OCI-LY3 (cell line): ENCODE measurements at regions not wholly inside any gene's neighbourhood (a gene's known extent, or its start where the extent isn't known, plus 50 kb on each side); places are given as distances from the start of the nearest gene placed in this dataset.

Source experiments
- H2AFZ ChIP-seq: fragments of 200-600, 300-600 bp; shearing (Covaris generic); 2 replicates; pipeline ENCODE4 v1.6.0; 2014; ENCODE audit warnings: antibody characterized with exemption, low read depth, low read length
- H3K27ac ChIP-seq: fragments of 200-600, 300-600 bp; sonication (generic); 2 replicates; pipeline ENCODE4 v1.5.1; 2014; ENCODE audit warnings: mild to moderate bottlenecking, low read length, moderate library complexity, mixed read lengths
- H3K27me3 ChIP-seq: fragments of 200-600, 300-600 bp; sonication (generic); 2 replicates; pipeline ENCODE4 v1.6.1; 2014; ENCODE audit warnings: low read depth, low read length, mixed read lengths
- H3K36me3 ChIP-seq: fragments of 200-600, 300-600 bp; sonication (generic); replicated peaks from 2 replicates; pipeline ENCODE3; 2014; ENCODE audit warnings: low read depth, low read length, mixed read lengths
- H3K4me1 ChIP-seq: fragments of 300-600, 200-600 bp; sonication (generic); 2 replicates; pipeline ENCODE4 v1.6.1; 2014; ENCODE audit warnings: low read length, mixed read lengths
- H3K4me2 ChIP-seq: fragments of 200-600, 300-600 bp; sonication (generic); 2 replicates; pipeline ENCODE4 v1.6.1; 2014; ENCODE audit warnings: low read length, mixed read lengths
- H3K4me3 ChIP-seq: fragments of 300-600, 200-600 bp; sonication (generic); 2 replicates; pipeline ENCODE4 v1.5.1; 2014; ENCODE audit warnings: antibody characterized with exemption, mild to moderate bottlenecking, low read length, moderate library complexity
- H3K79me2 ChIP-seq: fragments of 300-600, 200-600 bp; shearing (Covaris generic); 2 replicates; pipeline ENCODE4 v1.6.1; 2014; ENCODE audit warnings: mild to moderate bottlenecking, low read length, mixed read lengths
- H3K9ac ChIP-seq: fragments of 300-600, 200-600 bp; shearing (Covaris generic); 2 replicates; pipeline ENCODE4 v1.6.0; 2014; ENCODE audit warnings: mild to moderate bottlenecking, low read length, moderate library complexity
- H3K9me3 ChIP-seq: fragments of 200-600, 300-600 bp; shearing (Covaris generic); 2 replicates; pipeline ENCODE4 v1.6.1; 2014; ENCODE audit warnings: low read length, mixed read lengths; ENCODE audit not compliant: insufficient read depth
- H4K20me1 ChIP-seq: fragments of 200-600, 300-600 bp; sonication (generic); 2 replicates; pipeline ENCODE4 v1.6.1; 2016; ENCODE audit warnings: low read length, mixed read lengths; ENCODE audit not compliant: insufficient read depth
- EZH2phosphoT487 ChIP-seq: fragments of 200-600 bp; shearing (Covaris generic); IDR thresholded peaks from 2 replicates; pipeline ENCODE4 v1.6.1; 2018; ENCODE audit warnings: antibody characterized with exemption, mixed run types, low read depth
- TF ChIP-seq, protein P1 (sequence below): fragments of 200-600, 300-600 bp; sonication (generic); IDR thresholded peaks from 2 replicates; pipeline ENCODE4 v1.5.1; 2014; ENCODE audit warnings: antibody characterized with exemption, low read length, low read depth

DNA sequence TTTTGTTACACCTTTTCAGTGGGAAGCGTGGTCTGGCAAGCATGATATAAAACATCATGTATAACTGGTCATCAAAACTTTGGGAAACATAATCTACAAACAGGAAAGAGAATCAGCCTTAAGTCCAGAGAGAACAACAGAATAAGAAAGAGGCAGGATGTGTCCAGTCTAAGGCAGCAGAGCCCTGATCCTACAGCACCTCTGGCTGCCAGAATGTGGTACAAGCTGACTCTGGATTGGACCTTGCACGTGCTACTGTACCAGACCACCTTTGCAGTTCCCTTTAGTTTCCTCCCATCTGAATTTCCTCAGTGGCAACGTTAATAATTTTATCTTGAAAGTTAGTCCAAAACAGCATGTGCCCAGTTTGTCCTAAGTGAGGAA lies 824.6 kb upstream of the IGFBP3 start:
- H3K4me3 ChIP-seq: no peak overlapping the region
- no peak overlapping the region for H2AFZ ChIP-seq
- no peak overlapping the region for H3K9ac ChIP-seq
- no peaks in the 10 kb centered on the region for H3K27me3 ChIP-seq
- no peaks in the 10 kb centered on the region for H3K79me2 ChIP-seq
- no peaks in the 10 kb centered on the region for H3K4me1 ChIP-seq
- no peaks in the 10 kb centered on the region for H3K36me3 ChIP-seq
- no peak overlapping the region for H3K27ac ChIP-seq
- H4K20me1 ChIP-seq: no peaks in the 10 kb centered on the region
- H3K9me3 ChIP-seq: no peaks in the 10 kb centered on the region
- TF ChIP-seq EZH2phosphoT487: no peak
- TF ChIP-seq, protein P1, sequence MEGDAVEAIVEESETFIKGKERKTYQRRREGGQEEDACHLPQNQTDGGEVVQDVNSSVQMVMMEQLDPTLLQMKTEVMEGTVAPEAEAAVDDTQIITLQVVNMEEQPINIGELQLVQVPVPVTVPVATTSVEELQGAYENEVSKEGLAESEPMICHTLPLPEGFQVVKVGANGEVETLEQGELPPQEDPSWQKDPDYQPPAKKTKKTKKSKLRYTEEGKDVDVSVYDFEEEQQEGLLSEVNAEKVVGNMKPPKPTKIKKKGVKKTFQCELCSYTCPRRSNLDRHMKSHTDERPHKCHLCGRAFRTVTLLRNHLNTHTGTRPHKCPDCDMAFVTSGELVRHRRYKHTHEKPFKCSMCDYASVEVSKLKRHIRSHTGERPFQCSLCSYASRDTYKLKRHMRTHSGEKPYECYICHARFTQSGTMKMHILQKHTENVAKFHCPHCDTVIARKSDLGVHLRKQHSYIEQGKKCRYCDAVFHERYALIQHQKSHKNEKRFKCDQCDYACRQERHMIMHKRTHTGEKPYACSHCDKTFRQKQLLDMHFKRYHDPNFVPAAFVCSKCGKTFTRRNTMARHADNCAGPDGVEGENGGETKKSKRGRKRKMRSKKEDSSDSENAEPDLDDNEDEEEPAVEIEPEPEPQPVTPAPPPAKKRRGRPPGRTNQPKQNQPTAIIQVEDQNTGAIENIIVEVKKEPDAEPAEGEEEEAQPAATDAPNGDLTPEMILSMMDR: 0 out of 2 replicates have a peak, but pooled peaks have one; percentile 3
- no peak overlapping the region for H3K4me2 ChIP-seq

DNA sequence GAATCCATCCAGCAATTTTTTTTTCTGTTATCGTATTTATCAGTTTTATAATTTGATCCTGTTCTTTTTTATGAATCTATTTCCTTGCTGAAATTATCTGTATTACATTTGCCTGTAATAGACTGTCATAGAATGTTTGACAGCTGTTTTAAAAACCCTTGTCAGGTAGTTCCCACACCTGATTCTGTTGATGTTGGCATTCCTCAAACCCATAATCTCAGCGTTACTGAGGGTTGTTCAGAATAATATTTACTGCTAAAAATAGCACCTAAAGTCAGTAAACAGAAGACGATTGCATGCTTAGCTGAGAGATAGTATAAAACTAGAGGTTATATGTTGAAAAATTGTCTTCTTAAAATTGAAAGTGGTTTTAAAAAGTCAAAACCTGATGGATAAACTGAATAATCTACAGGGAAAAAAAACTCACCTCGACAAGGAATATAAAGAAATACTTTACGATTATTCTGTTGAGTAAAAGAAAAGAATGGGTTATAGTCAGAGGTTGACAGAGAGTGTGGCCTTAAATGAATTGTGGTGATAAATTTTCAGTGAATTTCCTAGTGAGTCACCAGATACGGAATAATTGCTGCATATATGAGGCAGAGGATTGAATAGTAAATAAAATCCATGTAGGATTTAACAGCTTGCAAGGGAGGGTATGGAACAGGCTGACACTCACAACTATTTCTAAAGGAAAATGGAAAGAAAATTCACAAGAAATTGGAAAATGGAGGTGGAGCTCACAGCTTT lies 824.1 kb upstream of the IGFBP3 start:
- Histone ChIP-seq H3K4me1 (no peaks in the 10 kb centered on the region), H4K20me1 (no peaks in the 10 kb centered on the region), H3K27ac (no peak overlapping the region), H3K79me2 (no peaks in the 10 kb centered on the region), H3K27me3 (no peaks in the 10 kb centered on the region), H3K4me2 (no peak overlapping the region), H3K36me3 (no peaks in the 10 kb centered on the region), H3K9me3 (no peaks in the 10 kb centered on the region), H2AFZ (no peak overlapping the region), H3K4me3 (no peak overlapping the region), H3K9ac (no peak overlapping the region)
- TF ChIP-seq, protein P1: no peak

DNA sequence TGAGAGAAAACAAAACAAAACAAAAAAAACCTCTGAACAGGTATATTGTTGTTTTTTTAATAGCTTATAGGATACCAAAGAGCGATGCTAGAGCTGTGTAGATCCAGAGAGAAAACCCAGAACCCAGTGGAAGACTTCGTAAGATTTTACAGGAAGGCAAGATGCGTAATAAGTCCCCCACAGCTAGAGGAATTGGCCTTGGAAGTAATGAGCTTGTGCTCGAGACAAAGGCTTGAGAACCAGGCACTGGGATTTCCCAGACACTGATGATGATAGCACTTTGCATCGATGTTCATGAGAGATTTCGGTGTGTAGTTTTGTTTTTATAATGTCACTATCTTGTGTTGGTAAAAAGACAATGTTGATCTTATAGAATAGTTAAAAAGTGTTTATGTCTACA lies 821.5 kb upstream of the IGFBP3 start:
- Histone ChIP-seq H3K4me1 (no peaks in the 10 kb centered on the region), H3K79me2 (no peaks in the 10 kb centered on the region), H3K9ac (no peak overlapping the region), H3K9me3 (no peaks in the 10 kb centered on the region), H3K4me2 (no peak overlapping the region), H3K36me3 (no peaks in the 10 kb centered on the region), H2AFZ (no peak overlapping the region), H4K20me1 (no peaks in the 10 kb centered on the region), H3K27ac (no peak overlapping the region), H3K4me3 (no peak overlapping the region), H3K27me3 (no peaks in the 10 kb centered on the region)
- TF ChIP-seq, protein P1: no peak
- no peak for TF ChIP-seq EZH2phosphoT487

DNA sequence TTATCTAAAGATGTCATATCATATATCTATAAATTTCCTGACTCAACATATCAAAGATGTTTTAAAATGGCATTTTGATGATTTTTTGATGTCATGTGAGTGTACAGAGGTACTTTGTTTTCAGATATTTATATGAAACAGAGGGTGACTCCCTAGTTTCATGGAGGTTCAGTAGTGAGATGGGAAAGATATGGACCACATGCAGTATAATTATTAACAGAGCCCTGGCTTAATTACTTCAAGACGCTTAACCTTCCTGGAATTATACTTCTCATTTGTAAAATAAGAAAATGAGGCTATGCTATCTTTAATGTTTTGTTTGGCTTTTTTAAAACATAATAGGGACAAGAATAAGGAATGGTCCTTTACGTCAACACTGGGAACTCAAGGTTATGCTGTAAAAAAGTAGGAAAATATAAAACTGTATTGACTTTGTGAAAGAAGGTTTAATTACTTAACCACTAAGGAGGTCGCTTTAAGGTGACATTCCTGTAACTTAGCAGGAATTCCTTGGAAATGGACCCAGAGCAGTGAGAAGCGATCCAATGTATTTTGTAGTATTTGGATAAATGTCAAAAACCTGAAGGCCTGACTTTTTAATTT lies 821.0 kb upstream of the IGFBP3 start:
- TF ChIP-seq, protein P1: no peak
- no peak for TF ChIP-seq EZH2phosphoT487
- no peak overlapping the region for H3K9ac ChIP-seq

More for the DNA sequence above, 821.0 kb upstream of the IGFBP3 start:
- Histone ChIP-seq H3K4me3 (no peak overlapping the region), H4K20me1 (no peaks in the 10 kb centered on the region), H3K4me1 (no peaks in the 10 kb centered on the region), H3K79me2 (no peaks in the 10 kb centered on the region), H3K27ac (no peak overlapping the region), H3K27me3 (no peaks in the 10 kb centered on the region), H3K9me3 (no peaks in the 10 kb centered on the region), H2AFZ (no peak overlapping the region), H3K4me2 (no peak overlapping the region), H3K36me3 (no peaks in the 10 kb centered on the region)
